Sigmoid colon (tissue), 4 donors: ENCODE measurements at regions not wholly inside any gene's neighbourhood (a gene's known extent, or its start where the extent isn't known, plus 50 kb on each side); places are given as distances from the start of the nearest gene placed in this dataset.

ENCODE experiments used
- EP300 ChIP-seq, 4 donors: sonication (generic); formaldehyde crosslinking; IDR thresholded peaks; one replicate each; pipeline ENCODE4 v1.6.1; 2017; ENCODE audit warnings: antibody characterized with exemption in 4 of 4
- POLR2A ChIP-seq, 2 donors: fragments of 450-650 bp; IDR thresholded peaks; one replicate each; pipeline ENCODE4 v1.6.1; 2016; ENCODE audit warnings: antibody characterized with exemption in 2 of 2, mild to moderate bottlenecking in 2 of 2, moderate library complexity in 2 of 2
- TF ChIP-seq, protein P1 (sequence below), 4 experiments: fragments of 450-650 bp in 3 of 4; fragments of 200-600 bp in 1 of 4; IDR thresholded peaks; one replicate each; pipeline ENCODE4 v1.5.1; 2016 to 2019; ENCODE audit warnings: antibody characterized with exemption in 4 of 4, mild to moderate bottlenecking in 3 of 4, moderate library complexity in 2 of 4

DNA sequence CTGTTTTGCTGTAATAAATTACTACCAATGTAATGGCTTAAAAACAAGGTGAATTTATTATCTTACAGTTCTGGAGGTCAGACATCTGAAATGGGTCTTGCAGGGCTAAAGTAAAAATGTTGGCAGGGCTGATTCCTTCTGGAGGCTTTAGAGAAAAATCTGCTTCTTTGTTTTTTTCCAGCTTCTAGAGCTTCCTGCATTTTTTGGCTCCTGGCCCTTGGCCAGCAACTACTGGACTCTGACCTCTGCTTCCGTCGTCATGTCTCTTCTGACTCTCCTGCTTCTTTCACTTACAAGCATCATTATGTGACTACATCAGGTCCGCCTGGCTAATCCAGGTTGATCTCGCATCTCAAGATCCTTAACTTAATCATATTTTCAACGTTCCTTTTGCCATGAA lies 350.9 kb downstream of the S1PR1 start:
- TF ChIP-seq POLR2A (IDR thresholded peaks at IDR 0.05) (no peak), EP300 (IDR thresholded peaks at IDR 0.05) (no peak)
- TF ChIP-seq, protein P1, sequence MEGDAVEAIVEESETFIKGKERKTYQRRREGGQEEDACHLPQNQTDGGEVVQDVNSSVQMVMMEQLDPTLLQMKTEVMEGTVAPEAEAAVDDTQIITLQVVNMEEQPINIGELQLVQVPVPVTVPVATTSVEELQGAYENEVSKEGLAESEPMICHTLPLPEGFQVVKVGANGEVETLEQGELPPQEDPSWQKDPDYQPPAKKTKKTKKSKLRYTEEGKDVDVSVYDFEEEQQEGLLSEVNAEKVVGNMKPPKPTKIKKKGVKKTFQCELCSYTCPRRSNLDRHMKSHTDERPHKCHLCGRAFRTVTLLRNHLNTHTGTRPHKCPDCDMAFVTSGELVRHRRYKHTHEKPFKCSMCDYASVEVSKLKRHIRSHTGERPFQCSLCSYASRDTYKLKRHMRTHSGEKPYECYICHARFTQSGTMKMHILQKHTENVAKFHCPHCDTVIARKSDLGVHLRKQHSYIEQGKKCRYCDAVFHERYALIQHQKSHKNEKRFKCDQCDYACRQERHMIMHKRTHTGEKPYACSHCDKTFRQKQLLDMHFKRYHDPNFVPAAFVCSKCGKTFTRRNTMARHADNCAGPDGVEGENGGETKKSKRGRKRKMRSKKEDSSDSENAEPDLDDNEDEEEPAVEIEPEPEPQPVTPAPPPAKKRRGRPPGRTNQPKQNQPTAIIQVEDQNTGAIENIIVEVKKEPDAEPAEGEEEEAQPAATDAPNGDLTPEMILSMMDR (IDR thresholded peaks at IDR 0.05) = no peak
